ENCODE measurements at regions not wholly inside any gene's neighbourhood (a gene's known extent, or its start where the extent isn't known, plus 50 kb on each side); places are given as distances from the start of the nearest gene placed in this dataset.
A peak's percentile ranks its signal among the peaks of the same experiment; 100 is the strongest.

GRCh38 chr5:173483160-173483559 is 133.3 kb downstream of the BOD1 start:
- Histone ChIP-seq H3K9me3 (no peaks in the 10 kb centered on the region), H3K27ac (no peak overlapping the region), H3K4me1 (no peaks in the 10 kb centered on the region), H3K27me3 (no peaks in the 10 kb centered on the region), H3K36me3 (no peaks in the 10 kb centered on the region), H3K4me3 (no peak overlapping the region)
- 92 to 100% methylated on average over 4 of the region's 4 CpGs for WGBS, 2 donors
- ATAC-seq (ENCODE audit: low FRiP score in 2 of 2) (no peak), DNase-seq (no peak)
- no peak for TF ChIP-seq POLR2A (IDR thresholded peaks at IDR 0.05)
- no peak for TF ChIP-seq EP300 (IDR thresholded peaks at IDR 0.05)
- no peak for TF ChIP-seq CTCF (IDR thresholded peaks at IDR 0.05)
- no peak for TF ChIP-seq POLR2AphosphoS5 (IDR thresholded peaks at IDR 0.05)

GRCh38 chr5:173481821-173482220 is 134.6 kb downstream of the BOD1 start:
- Histone ChIP-seq H3K27ac (no peak overlapping the region), H3K4me3 (no peak overlapping the region), H3K9me3 (no peaks in the 10 kb centered on the region), H3K36me3 (no peaks in the 10 kb centered on the region), H3K4me1 (no peaks in the 10 kb centered on the region), H3K27me3 (no peaks in the 10 kb centered on the region)
- 53 to 66% methylated on average over 5 of the region's 5 CpGs for WGBS, 2 donors
- ATAC-seq (ENCODE audit: low FRiP score in 2 of 2) (no peak), DNase-seq (no peak)
- TF ChIP-seq POLR2A (IDR thresholded peaks at IDR 0.05), result no peak
- no peak for TF ChIP-seq POLR2AphosphoS5 (IDR thresholded peaks at IDR 0.05)
- TF ChIP-seq EP300 (IDR thresholded peaks at IDR 0.05), result no peak
- no peak for TF ChIP-seq CTCF (IDR thresholded peaks at IDR 0.05)

GRCh38 chr5:173480896-173481295 is 135.6 kb downstream of the BOD1 start:
- no peak for DNase-seq
- Histone ChIP-seq H3K27me3 (no peaks in the 10 kb centered on the region), H3K27ac (no peak overlapping the region), H3K4me3 (no peak overlapping the region), H3K9me3 (no peaks in the 10 kb centered on the region), H3K4me1 (no peaks in the 10 kb centered on the region), H3K36me3 (no peaks in the 10 kb centered on the region)
- TF ChIP-seq CTCF (IDR thresholded peaks at IDR 0.05) (no peak), POLR2A (IDR thresholded peaks at IDR 0.05) (no peak), POLR2AphosphoS5 (IDR thresholded peaks at IDR 0.05) (no peak), EP300 (IDR thresholded peaks at IDR 0.05) (no peak)
- no peak for ATAC-seq (ENCODE audit: low FRiP score in 2 of 2)

GRCh38 chr5:173479711-173480110 is 136.7 kb downstream of the BOD1 start:
- H3K27ac ChIP-seq, result no peak overlapping the region
- H3K4me1 ChIP-seq, result no peaks in the 10 kb centered on the region
- H3K36me3 ChIP-seq, result no peaks in the 10 kb centered on the region
- ATAC-seq (ENCODE audit: low FRiP score in 2 of 2), result no peak
- WGBS, 2 donors, result 54% methylated on average over 3 of the region's 3 CpGs
- H3K27me3 ChIP-seq, result no peaks in the 10 kb centered on the region
- TF ChIP-seq POLR2AphosphoS5 (IDR thresholded peaks at IDR 0.05) (no peak), CTCF (IDR thresholded peaks at IDR 0.05) (no peak), POLR2A (IDR thresholded peaks at IDR 0.05) (no peak), EP300 (IDR thresholded peaks at IDR 0.05) (no peak)
- H3K4me3 ChIP-seq, result no peak overlapping the region
- no peak for DNase-seq
- H3K9me3 ChIP-seq, result no peaks in the 10 kb centered on the region

GRCh38 chr5:173477345-173478040 is 139.0 kb downstream of the BOD1 start:
- H3K4me1 ChIP-seq, result peaks cover 0 to 4% (median 0%) of the 10 kb centered on the region in 4 donors
- DNase-seq (peak in 1 of 2 donors; percentile 46), ATAC-seq (ENCODE audit: low FRiP score in 2 of 2) (peak in 1 of 2 donors; percentile 25)
- no peak overlapping the region for H3K4me3 ChIP-seq
- H3K36me3 ChIP-seq, result no peaks in the 10 kb centered on the region
- no peak for TF ChIP-seq EP300 (IDR thresholded peaks at IDR 0.05)
- TF ChIP-seq POLR2AphosphoS5 (IDR thresholded peaks at IDR 0.05), result no peak
- TF ChIP-seq POLR2A (IDR thresholded peaks at IDR 0.05), result no peak
- H3K9me3 ChIP-seq, result no peaks in the 10 kb centered on the region
- H3K27ac ChIP-seq, result no peak overlapping the region
- 63% methylated on average over 13 of the region's 13 CpGs for WGBS, 2 donors
- no peaks in the 10 kb centered on the region for H3K27me3 ChIP-seq
